ENCODE measurements at regions not wholly inside any gene's neighbourhood (a gene's known extent, or its start where the extent isn't known, plus 50 kb on each side); places are given as distances from the start of the nearest gene placed in this dataset.

- no peak for ATAC-seq
- Histone ChIP-seq H4K20me1 (replicated peaks; ENCODE audit: insufficient read depth) (no peaks in the 10 kb centered on the region), H3K4me1 (ENCODE audit: insufficient read depth) (no peaks in the 10 kb centered on the region), H3K79me2 (replicated peaks; ENCODE audit: insufficient read depth) (no peaks in the 10 kb centered on the region), H3K36me3 (ENCODE audit: insufficient read depth) (no peaks in the 10 kb centered on the region), H3K4me2 (no peak overlapping the region), H3K27ac (ENCODE audit: low read depth) (no peak overlapping the region), H3F3A (replicated peaks; ENCODE audit: low read depth) (no peaks in the 10 kb centered on the region), H3K4me3 (no peak overlapping the region), H3K27me3 (ENCODE audit: insufficient read depth) (no peaks in the 10 kb centered on the region), H3K9me2 (ENCODE audit: insufficient read depth) (peaks cover 5% of the 10 kb centered on the region; the same call in 1 of the 2 replicates), H2AFZ (no peak overlapping the region)
- Mint-ChIP-seq H3K27me3 (ENCODE audit: insufficient read depth, low read depth, poor library complexity) (peaks cover 10% of the 10 kb centered on the region), H3K36me3 (ENCODE audit: low read depth) (peaks cover 3% of the 10 kb centered on the region; the same call in 1 of the 3 replicates), H3K9me3 (peaks cover 5% of the 10 kb centered on the region), H3K27ac (no peak overlapping the region), H3K4me3 (no peak overlapping the region), H3K4me1 (0 out of 3 replicates have a peak, but pooled peaks cover 3% of the 10 kb centered on the region)
- DNase-seq (ENCODE audit: low spot score): no peak
- TF ChIP-seq ZNF462 (CRISPR knock-in tag; IDR thresholded peaks at IDR 0.05): no peak
- TF ChIP-seq EZH2 (IDR thresholded peaks at IDR 0.05; ENCODE audit: low read depth, unreplicated experiment): no peak
- TF ChIP-seq STAT1 (IDR thresholded peaks at IDR 0.05; ENCODE audit: unreplicated experiment): no peak
- TF ChIP-seq ZNF114 (CRISPR knock-in tag; IDR thresholded peaks at IDR 0.05): no peak
- TF ChIP-seq REST (IDR thresholded peaks at IDR 0.05; ENCODE audit: unreplicated experiment): no peak
- TF ChIP-seq POLR2AphosphoS5 (IDR thresholded peaks at IDR 0.05; ENCODE audit: low read depth): no peak
- no peak for TF ChIP-seq JUNB (IDR thresholded peaks at IDR 0.05; ENCODE audit: unreplicated experiment)
Measured at GRCh38 chr12:111006621-111007020, 86.2 kb upstream of the MYL2 start.
